Breast epithelium (tissue), 3 donors: ENCODE measurements at regions not wholly inside any gene's neighbourhood (a gene's known extent, or its start where the extent isn't known, plus 50 kb on each side); places are given as distances from the start of the nearest gene placed in this dataset.

Source experiments
- POLR2A ChIP-seq: fragments of 450-650 bp; IDR thresholded peaks from one replicate; pipeline ENCODE4 v1.6.1; 2016; ENCODE audit warnings: antibody characterized with exemption, mild to moderate bottlenecking, moderate library complexity
- TF ChIP-seq, protein P1 (sequence below), 3 donors: fragments of 450-650 bp; IDR thresholded peaks; one replicate each; pipeline ENCODE4 v1.5.1; 2016 to 2017; ENCODE audit warnings: antibody characterized with exemption in 3 of 3, mild to moderate bottlenecking in 3 of 3, moderate library complexity in 3 of 3

DNA sequence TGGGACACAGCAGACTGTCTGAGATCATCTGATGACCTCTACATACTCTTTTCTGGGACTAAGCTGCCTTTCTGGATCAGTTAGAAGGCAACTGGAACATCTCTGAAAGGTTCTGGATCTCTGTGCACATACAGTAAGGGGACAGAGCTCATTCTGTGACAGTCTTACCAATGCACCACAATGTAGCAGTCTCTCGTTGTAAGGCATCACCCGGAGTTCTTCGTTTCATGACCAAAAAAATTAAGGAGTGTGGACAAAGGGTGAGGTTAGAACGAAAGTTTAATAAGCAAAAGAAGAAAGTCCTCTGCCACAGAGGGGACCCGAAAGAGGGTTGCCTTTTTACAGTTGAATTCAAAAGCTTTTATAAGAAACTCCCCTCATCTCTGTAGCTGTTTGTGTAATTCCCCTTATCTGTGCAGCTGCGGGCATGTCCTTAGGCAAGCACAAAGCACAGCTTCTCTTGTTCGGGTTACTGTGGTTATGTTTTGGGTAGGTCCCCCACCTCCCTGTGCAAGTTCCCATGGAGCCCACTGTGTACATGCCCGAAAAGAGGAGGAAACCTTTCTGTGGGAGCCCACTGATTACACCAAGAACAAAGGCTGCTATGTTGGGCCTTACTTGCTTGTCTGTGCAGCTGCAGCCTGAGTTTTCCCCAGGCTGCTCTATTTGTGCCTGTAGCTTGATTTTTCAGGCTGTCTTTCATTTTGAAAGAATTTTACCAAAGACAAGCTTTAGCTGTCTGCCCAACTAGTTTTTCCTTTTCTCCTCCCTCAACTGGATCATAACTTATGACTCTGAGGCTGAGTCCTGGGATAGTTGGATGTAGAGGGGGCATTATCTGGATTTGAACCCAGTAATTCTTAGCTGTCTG lies 53.1 kb upstream of the CACNA1E start:
- TF ChIP-seq, protein P1, sequence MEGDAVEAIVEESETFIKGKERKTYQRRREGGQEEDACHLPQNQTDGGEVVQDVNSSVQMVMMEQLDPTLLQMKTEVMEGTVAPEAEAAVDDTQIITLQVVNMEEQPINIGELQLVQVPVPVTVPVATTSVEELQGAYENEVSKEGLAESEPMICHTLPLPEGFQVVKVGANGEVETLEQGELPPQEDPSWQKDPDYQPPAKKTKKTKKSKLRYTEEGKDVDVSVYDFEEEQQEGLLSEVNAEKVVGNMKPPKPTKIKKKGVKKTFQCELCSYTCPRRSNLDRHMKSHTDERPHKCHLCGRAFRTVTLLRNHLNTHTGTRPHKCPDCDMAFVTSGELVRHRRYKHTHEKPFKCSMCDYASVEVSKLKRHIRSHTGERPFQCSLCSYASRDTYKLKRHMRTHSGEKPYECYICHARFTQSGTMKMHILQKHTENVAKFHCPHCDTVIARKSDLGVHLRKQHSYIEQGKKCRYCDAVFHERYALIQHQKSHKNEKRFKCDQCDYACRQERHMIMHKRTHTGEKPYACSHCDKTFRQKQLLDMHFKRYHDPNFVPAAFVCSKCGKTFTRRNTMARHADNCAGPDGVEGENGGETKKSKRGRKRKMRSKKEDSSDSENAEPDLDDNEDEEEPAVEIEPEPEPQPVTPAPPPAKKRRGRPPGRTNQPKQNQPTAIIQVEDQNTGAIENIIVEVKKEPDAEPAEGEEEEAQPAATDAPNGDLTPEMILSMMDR (IDR thresholded peaks at IDR 0.05), result no peak
- no peak for TF ChIP-seq POLR2A
